CD14-positive monocyte (primary cell): ENCODE measurements at regions not wholly inside any gene's neighbourhood (a gene's known extent, or its start where the extent isn't known, plus 50 kb on each side); places are given as distances from the start of the nearest gene placed in this dataset.

ENCODE experiments used
- DNase-seq, 3 donors: peaks; one replicate each; pipeline ENCODE4 v3.0.0-alpha.2; 2011 to 2022
- H2AFZ ChIP-seq: 2 replicates; pipeline ENCODE4 v1.6.0; 2012; ENCODE audit warnings: mild to moderate bottlenecking, low read depth, low read length, inconsistent platforms; ENCODE audit not compliant: insufficient read depth, poor library complexity, severe bottlenecking
- H3K27ac ChIP-seq, 2 donors: 1 replicate in 1 of 2; 2 replicates in 1 of 2; pipeline ENCODE4 v1.5.1; 2012 to 2013; ENCODE audit warnings: low read length in 2 of 2, control low read depth in 1 of 2, inconsistent platforms in 1 of 2, low read depth in 1 of 2, mild to moderate bottlenecking in 1 of 2
- H3K27me3 ChIP-seq, 2 donors: one replicate each; pipeline versions ENCODE4 v1.6.0 to v1.6.1; 2011 to 2013; ENCODE audit warnings: low read length in 2 of 2; ENCODE audit not compliant: control insufficient read depth in 2 of 2, insufficient read depth in 2 of 2
- H3K36me3 ChIP-seq, 2 donors: replicated peaks in 1 of 2; 1 replicate in 1 of 2; 2 replicates in 1 of 2; pipeline versions ENCODE4 v1.5.1 to v1.6.1; 2012 to 2013; ENCODE audit warnings: low read length in 2 of 2, control low read depth in 1 of 2, inconsistent platforms in 1 of 2, mild to moderate bottlenecking in 1 of 2; ENCODE audit not compliant: insufficient read depth in 2 of 2, control insufficient read depth in 1 of 2
- H3K4me1 ChIP-seq, 2 donors: 1 replicate in 1 of 2; 2 replicates in 1 of 2; pipeline versions ENCODE4 v1.5.1 to v1.6.1; 2012 to 2013; ENCODE audit warnings: low read length in 2 of 2, control low read depth in 1 of 2, inconsistent platforms in 1 of 2, mild to moderate bottlenecking in 1 of 2, moderate library complexity in 1 of 2; ENCODE audit not compliant: insufficient read depth in 2 of 2, control insufficient read depth in 1 of 2
- H3K4me2 ChIP-seq: replicated peaks from 2 replicates; pipeline ENCODE3; 2012; ENCODE audit warnings: low read length, moderate library complexity, mild to moderate bottlenecking; ENCODE audit not compliant: poor library complexity, severe bottlenecking; ENCODE audit errors: extremely low read depth
- H3K4me3 ChIP-seq, 3 experiments: fragments of 200-600 bp in 1 of 3; sonication (generic) in 1 of 3; replicated peaks in 1 of 3; 1 replicate in 2 of 3; 2 replicates in 1 of 3; pipeline ENCODE4 v1.5.1; 2011 to 2013; ENCODE audit warnings: low read length in 3 of 3, mild to moderate bottlenecking in 3 of 3, control low read depth in 2 of 3, low read depth in 2 of 3, inconsistent platforms in 1 of 3, moderate library complexity in 1 of 3
- H3K79me2 ChIP-seq: 2 replicates; pipeline ENCODE4 v1.6.0; 2012; ENCODE audit warnings: mild to moderate bottlenecking, control low read depth, inconsistent platforms, low read length, moderate library complexity; ENCODE audit not compliant: insufficient read depth
- H3K9ac ChIP-seq: 2 replicates; pipeline ENCODE4 v1.6.0; 2017; ENCODE audit warnings: low read length, mild to moderate bottlenecking; ENCODE audit not compliant: insufficient read depth, poor library complexity, severe bottlenecking
- H3K9me3 ChIP-seq, 2 donors: replicated peaks in 1 of 2; 1 replicate in 1 of 2; 2 replicates in 1 of 2; pipeline versions ENCODE4 v1.5.1 to v1.6.1; 2012 to 2013; ENCODE audit warnings: low read length in 2 of 2, control low read depth in 1 of 2; ENCODE audit not compliant: control insufficient read depth in 1 of 2, insufficient read depth in 1 of 2
- H4K20me1 ChIP-seq: 2 replicates; pipeline ENCODE4 v1.6.0; 2012; ENCODE audit warnings: mild to moderate bottlenecking, low read length, control low read depth, moderate library complexity; ENCODE audit not compliant: insufficient read depth
- H3K27ac Mint-ChIP-seq, 7 donors: one replicate each; pipeline ENCODE4 v1.8.0; 2020; ENCODE audit warnings: mild to moderate bottlenecking in 7 of 7, mixed read lengths in 7 of 7, moderate library complexity in 6 of 7, inconsistent platforms in 2 of 7
- H3K27me3 Mint-ChIP-seq, 3 donors: one replicate each; pipeline ENCODE4 v1.8.0; 2021 to 2022; ENCODE audit warnings: low read depth in 3 of 3, mild to moderate bottlenecking in 3 of 3, mixed read lengths in 3 of 3, moderate library complexity in 3 of 3, inconsistent platforms in 1 of 3
- H3K36me3 Mint-ChIP-seq, 2 donors: one replicate each; pipeline ENCODE4 v1.8.0; 2020; ENCODE audit warnings: mixed read lengths in 2 of 2, inconsistent platforms in 1 of 2, mild to moderate bottlenecking in 1 of 2
- H3K4me1 Mint-ChIP-seq: one replicate; pipeline ENCODE4 v1.8.0; 2020; ENCODE audit warnings: mild to moderate bottlenecking, mixed read lengths
- H3K4me3 Mint-ChIP-seq, 2 donors: one replicate each; pipeline ENCODE4 v1.8.0; 2020; ENCODE audit warnings: mild to moderate bottlenecking in 2 of 2, mixed read lengths in 2 of 2, moderate library complexity in 1 of 2
- H3K9me3 Mint-ChIP-seq, 7 donors: one replicate each; pipeline ENCODE4 v1.8.0; 2020 to 2022; ENCODE audit warnings: mixed read lengths in 7 of 7, mild to moderate bottlenecking in 6 of 7, moderate library complexity in 6 of 7, inconsistent platforms in 2 of 7
- WGBS: methylation state at CpG from one replicate; pipeline ENCODE4 v1.1.5; 2013; ENCODE audit warnings: missing lambda C conversion rate; ENCODE audit not compliant: insufficient coverage; 5-methylcytosine and 5-hydroxymethylcytosine counted together
- intact Hi-C, 2 donors: fragments of 100-400 bp; cut with micrococcal nuclease; formaldehyde crosslinking; loops; one replicate each; pipeline versions ENCODE4 v1.15.0 to v1.15.1; 2023
- TF ChIP-seq, protein P1 (sequence below): fragments of 200-600 bp; IDR thresholded peaks from one replicate; pipeline ENCODE4 v1.8.0; 2022; ENCODE audit warnings: antibody characterized with exemption, mild to moderate bottlenecking

- Histone ChIP-seq H4K20me1 (no peaks in the 10 kb centered on the region), H3K9me3 (peaks cover 0 to 12% of the 10 kb centered on the region in 2 donors), H3K4me3 (no peak overlapping the region), H3K9ac (no peak overlapping the region), H3K4me1 (no peaks in the 10 kb centered on the region), H3K79me2 (no peaks in the 10 kb centered on the region), H3K27me3 (no peaks in the 10 kb centered on the region), H3K36me3 (no peaks in the 10 kb centered on the region), H3K4me2 (no peak overlapping the region), H3K27ac (no peak overlapping the region), H2AFZ (no peak overlapping the region)
- no peak for DNase-seq
- no peaks in the 10 kb centered on the region for H3K36me3 Mint-ChIP-seq
- H3K9me3 Mint-ChIP-seq = peaks cover 6 to 14% (median 13%) of the 10 kb centered on the region in 7 donors
- intact Hi-C loops = no loop called here
- peaks cover 0 to 2% (median 2%) of the 10 kb centered on the region in 3 donors for H3K27me3 Mint-ChIP-seq
- no peak overlapping the region for H3K4me3 Mint-ChIP-seq
- WGBS = 100% methylated on average over 2 of the region's 3 CpGs
- no peaks in the 10 kb centered on the region for H3K4me1 Mint-ChIP-seq
- TF ChIP-seq, protein P1, sequence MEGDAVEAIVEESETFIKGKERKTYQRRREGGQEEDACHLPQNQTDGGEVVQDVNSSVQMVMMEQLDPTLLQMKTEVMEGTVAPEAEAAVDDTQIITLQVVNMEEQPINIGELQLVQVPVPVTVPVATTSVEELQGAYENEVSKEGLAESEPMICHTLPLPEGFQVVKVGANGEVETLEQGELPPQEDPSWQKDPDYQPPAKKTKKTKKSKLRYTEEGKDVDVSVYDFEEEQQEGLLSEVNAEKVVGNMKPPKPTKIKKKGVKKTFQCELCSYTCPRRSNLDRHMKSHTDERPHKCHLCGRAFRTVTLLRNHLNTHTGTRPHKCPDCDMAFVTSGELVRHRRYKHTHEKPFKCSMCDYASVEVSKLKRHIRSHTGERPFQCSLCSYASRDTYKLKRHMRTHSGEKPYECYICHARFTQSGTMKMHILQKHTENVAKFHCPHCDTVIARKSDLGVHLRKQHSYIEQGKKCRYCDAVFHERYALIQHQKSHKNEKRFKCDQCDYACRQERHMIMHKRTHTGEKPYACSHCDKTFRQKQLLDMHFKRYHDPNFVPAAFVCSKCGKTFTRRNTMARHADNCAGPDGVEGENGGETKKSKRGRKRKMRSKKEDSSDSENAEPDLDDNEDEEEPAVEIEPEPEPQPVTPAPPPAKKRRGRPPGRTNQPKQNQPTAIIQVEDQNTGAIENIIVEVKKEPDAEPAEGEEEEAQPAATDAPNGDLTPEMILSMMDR = no peak
- H3K27ac Mint-ChIP-seq = no peak overlapping the region
These were observed 283.0 kb upstream of the NOX3 start for GRCh38 chr6:155738602-155739105.

- Mint-ChIP-seq H3K27me3 (peaks cover 0 to 2% (median 0%) of the 10 kb centered on the region in 3 donors), H3K4me1 (no peaks in the 10 kb centered on the region), H3K9me3 (peaks cover 0 to 13% (median 3%) of the 10 kb centered on the region in 7 donors), H3K36me3 (no peaks in the 10 kb centered on the region), H3K27ac (no peak overlapping the region), H3K4me3 (no peak overlapping the region)
- H3K27ac ChIP-seq = no peak overlapping the region
- no peaks in the 10 kb centered on the region for H3K27me3 ChIP-seq
- H3K9me3 ChIP-seq = no peaks in the 10 kb centered on the region
- no peaks in the 10 kb centered on the region for H4K20me1 ChIP-seq
- DNase-seq = no peak
- TF ChIP-seq, protein P1 = no peak
- no CpG with 5 or more reads among the region's 1 CpG for WGBS
- no peak overlapping the region for H3K4me3 ChIP-seq
- H3K79me2 ChIP-seq = no peaks in the 10 kb centered on the region
- H3K9ac ChIP-seq = no peak overlapping the region
- H3K4me1 ChIP-seq = no peaks in the 10 kb centered on the region
- no peak overlapping the region for H3K4me2 ChIP-seq
- no peaks in the 10 kb centered on the region for H3K36me3 ChIP-seq
- intact Hi-C loops = no loop called here
- H2AFZ ChIP-seq = no peak overlapping the region
These were observed 261.7 kb upstream of the NOX3 start for GRCh38 chr6:155717374-155717773.
